ENCODE measurements at regions not wholly inside any gene's neighbourhood (a gene's known extent, or its start where the extent isn't known, plus 50 kb on each side); places are given as distances from the start of the nearest gene placed in this dataset.

- TF ChIP-seq CTCF (IDR thresholded peaks at IDR 0.05) (no peak), EZH2 (IDR thresholded peaks at IDR 0.05; ENCODE audit: borderline replicate concordance, insufficient read depth, low read depth, low read length, poor library complexity, severe bottlenecking) (no peak)
Observed at GRCh38 chr7:50152486-50152885, 59.4 kb upstream of the ZPBP start.

Data from B cell (primary cell).